Fibroblast of mammary gland (primary cell): ENCODE measurements at regions not wholly inside any gene's neighbourhood (a gene's known extent, or its start where the extent isn't known, plus 50 kb on each side); places are given as distances from the start of the nearest gene placed in this dataset.

Experiments used
- DNase-seq: peaks from one replicate; pipeline ENCODE4 v3.0.0-alpha.2; 2010; ENCODE audit warnings: low read depth
- H3K4me3 ChIP-seq: 2 replicates; pipeline ENCODE4 v1.5.1; 2011; ENCODE audit warnings: low read depth, mild to moderate bottlenecking, low read length, moderate library complexity; ENCODE audit not compliant: control insufficient read depth
- TF ChIP-seq, protein P1 (sequence below): conservative IDR thresholded peaks from 2 replicates; pipeline ENCODE4 v1.5.1; 2011; ENCODE audit warnings: low read depth, low read length, inconsistent platforms; ENCODE audit not compliant: control insufficient read depth, insufficient read depth

DNA sequence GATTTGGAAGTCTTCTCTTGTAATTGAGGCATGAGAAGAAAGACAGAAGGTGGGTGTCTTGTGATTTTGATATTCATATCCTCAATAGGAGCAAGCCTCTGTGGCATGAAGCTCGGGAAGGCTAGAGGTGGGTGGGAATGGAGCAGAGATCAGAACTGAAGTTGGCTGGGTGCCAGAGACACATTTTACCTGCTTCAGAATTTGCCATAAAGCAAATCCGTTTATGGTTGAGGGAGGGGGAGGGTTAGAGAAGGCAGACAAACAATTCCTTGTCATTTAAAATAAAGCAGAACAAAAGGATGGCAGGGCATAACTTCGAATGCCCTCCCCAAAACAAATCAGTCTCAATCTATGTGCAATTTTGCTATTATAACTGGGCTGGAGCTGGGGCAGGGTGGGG is 305.9 kb downstream of the KLF5 start:
- H3K4me3 ChIP-seq = no peak overlapping the region
- no peak for DNase-seq
- TF ChIP-seq, protein P1, sequence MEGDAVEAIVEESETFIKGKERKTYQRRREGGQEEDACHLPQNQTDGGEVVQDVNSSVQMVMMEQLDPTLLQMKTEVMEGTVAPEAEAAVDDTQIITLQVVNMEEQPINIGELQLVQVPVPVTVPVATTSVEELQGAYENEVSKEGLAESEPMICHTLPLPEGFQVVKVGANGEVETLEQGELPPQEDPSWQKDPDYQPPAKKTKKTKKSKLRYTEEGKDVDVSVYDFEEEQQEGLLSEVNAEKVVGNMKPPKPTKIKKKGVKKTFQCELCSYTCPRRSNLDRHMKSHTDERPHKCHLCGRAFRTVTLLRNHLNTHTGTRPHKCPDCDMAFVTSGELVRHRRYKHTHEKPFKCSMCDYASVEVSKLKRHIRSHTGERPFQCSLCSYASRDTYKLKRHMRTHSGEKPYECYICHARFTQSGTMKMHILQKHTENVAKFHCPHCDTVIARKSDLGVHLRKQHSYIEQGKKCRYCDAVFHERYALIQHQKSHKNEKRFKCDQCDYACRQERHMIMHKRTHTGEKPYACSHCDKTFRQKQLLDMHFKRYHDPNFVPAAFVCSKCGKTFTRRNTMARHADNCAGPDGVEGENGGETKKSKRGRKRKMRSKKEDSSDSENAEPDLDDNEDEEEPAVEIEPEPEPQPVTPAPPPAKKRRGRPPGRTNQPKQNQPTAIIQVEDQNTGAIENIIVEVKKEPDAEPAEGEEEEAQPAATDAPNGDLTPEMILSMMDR = no peak

DNA sequence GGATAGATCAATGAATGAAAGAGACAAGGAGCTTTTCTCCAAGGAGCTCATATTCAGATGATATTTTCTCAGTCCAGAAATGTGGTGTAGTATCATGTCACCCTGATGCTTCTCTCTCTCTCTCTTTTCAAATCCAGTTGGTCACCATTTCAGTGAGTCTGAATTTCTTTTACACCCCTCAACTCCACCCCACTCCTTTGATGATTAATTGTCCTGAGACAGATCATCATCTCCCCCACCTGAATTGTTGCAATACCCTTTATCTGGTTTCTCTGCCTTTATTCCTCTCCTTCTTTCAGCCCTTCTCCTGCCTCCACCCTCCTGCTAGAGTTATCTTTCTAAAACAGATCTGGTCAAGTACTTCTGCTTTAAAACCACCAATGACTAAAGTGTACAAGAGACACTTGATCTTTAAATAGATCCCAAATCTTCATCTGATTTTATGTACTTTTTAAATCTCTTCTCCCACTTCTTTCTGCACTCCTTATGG is 299.8 kb downstream of the KLF5 start:
- TF ChIP-seq, protein P1 = no peak
- no peak overlapping the region for H3K4me3 ChIP-seq
- no peak for DNase-seq

DNA sequence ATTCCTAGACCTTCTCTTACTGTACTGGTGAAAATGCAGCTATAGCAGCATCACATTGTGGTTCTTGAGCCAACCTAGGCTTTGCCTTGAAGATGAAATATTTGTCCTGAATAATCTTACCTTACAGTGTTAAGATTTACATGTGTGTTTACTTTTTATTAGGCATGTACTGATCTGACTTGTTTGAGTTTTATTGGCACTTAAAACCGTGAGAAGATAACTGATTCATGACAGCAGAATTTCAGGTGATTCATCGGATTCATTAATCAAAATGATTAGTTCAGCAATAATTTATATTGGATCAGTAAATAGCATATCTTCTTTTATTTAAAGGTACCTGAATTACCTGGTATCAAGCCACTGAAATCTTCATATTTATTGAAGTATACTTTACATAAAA is 296.3 kb downstream of the KLF5 start:
- TF ChIP-seq, protein P1 = no peak
- DNase-seq = no peak
- H3K4me3 ChIP-seq = no peak overlapping the region

DNA sequence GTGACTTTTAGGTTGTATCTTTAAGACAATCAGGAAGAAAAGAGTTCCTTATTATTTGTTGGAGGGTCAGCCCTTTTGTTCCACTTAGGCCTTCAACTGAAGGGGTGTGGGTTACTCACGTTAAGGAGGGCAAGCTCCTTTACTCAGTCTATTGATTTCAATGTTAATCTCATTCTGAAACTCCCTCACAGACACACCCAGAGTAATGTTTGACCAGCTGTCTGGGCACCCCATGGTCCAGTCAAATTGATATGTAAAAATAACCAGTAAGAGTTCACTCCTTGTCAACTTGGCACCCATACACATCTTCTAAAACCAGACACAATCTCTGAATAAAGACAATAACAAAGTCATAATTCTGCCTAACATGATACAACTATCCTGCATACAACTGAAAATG is 292.9 kb downstream of the KLF5 start:
- H3K4me3 ChIP-seq = no peak overlapping the region
- TF ChIP-seq, protein P1 = no peak
- no peak for DNase-seq

DNA sequence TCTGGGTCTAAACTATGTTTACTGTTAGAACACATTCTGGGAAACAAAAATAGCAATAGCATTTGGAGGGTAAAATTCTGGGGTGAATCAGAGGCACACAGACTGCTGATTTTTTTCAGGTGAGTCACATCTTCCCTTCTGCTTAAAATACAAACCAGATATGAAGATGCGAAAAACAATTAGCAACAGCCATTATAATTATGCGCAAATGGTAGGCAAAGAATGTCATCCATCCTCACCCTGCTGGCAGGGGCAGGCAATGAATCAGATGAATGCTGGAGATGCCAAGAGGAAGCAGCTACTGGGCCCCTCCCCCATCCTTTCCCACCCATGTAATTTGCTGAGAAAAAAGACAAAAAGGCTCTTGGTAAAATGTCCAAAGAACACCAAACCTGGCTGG is 282.9 kb downstream of the KLF5 start:
- TF ChIP-seq, protein P1 = no peak
- DNase-seq = peak; percentile 68
- H3K4me3 ChIP-seq = no peak overlapping the region

DNA sequence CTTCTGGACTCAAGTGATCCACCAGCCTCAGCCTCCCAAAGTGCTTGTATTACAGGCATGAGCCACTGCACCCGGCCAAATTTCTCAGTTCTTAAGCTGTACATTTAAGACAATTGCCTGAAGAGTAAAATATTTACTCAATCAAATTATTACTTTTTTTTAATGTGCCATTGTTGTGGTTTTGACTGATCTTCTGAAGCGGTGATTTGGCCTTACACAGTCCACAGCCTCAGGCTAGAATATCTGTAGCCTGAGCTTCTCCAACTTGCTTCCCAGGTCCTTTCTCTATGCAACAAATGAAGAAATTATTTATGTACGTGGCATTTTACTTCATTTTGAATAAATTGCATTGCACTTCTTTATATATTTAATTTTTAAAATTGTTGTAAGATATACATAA is 281.3 kb downstream of the KLF5 start:
- TF ChIP-seq, protein P1 = no peak
- DNase-seq = no peak

DNA sequence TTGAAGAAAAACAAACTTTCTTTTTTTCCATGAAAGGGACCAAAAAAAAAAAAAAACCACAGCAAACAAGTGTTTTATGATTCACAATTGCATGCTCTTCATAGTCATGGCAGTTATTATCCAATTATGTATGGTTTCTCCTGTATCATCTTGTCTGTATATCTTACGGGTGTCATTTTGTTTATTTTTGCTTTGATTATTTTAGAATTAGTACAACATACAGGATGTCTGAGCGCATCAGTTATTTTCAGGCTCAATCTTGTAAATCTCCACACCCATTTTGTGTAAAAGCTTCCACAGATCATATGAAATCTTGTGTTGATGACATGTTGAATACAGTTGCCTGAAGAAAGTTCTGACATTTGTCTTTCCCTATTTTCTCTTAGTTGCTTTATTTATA is 280.3 kb downstream of the KLF5 start:
- H3K4me3 ChIP-seq = no peak overlapping the region
- TF ChIP-seq, protein P1 = no peak
- DNase-seq = no peak

More for the DNA sequence above, 281.3 kb downstream of the KLF5 start:
- H3K4me3 ChIP-seq = no peak overlapping the region
